ENCODE measurements at regions not wholly inside any gene's neighbourhood (a gene's known extent, or its start where the extent isn't known, plus 50 kb on each side); places are given as distances from the start of the nearest gene placed in this dataset.
A peak's percentile ranks its signal among the peaks of the same experiment; 100 is the strongest.

DNA sequence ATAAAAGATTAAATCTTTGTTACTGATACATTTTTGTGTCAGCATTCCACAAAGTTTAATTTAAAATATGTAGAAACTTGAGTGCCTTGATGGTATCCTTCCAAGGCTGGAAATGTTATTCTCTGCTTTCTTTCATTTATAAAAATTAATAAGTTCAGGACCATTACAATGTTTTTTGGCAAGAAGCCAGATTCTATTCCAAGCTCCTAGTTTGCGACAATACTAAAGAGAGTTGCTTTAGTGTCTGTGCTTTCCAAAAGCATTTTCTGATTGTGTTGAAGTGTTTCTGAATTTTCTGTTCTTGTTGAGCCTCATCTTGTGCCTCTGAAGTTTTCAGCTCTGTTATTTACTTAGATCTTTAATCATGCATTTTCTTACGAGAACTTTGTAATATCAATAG is 516.2 kb downstream of the KCTD8 start:
- FAIRE-seq (no peak), ATAC-seq (no peak), DNase-seq (ENCODE audit: low spot score) (no peak)
- 28% methylated on average over 2 of the region's 2 CpGs for WGBS (ENCODE audit: low lambda C conversion rate)
- Histone ChIP-seq H2AFZ (ENCODE audit: low read length) (no peak overlapping the region), H3K27me3 (ENCODE audit: control insufficient read depth in 1 of 2, insufficient read depth in 2 of 2, low read length in 2 of 2) (no peaks in the 10 kb centered on the region), H3K4me2 (ENCODE audit: low read depth, low read length) (no peak overlapping the region), H3K36me3 (replicated peaks in 1 of 2; ENCODE audit: control insufficient read depth in 1 of 2, insufficient read depth in 2 of 2, low read length in 2 of 2) (no peaks in the 10 kb centered on the region), H4K20me1 (ENCODE audit: insufficient read depth, low read length) (no peaks in the 10 kb centered on the region), H3K27ac (ENCODE audit: extremely low read length, insufficient read depth, low read length) (no peak overlapping the region), H3K9me3 (ENCODE audit: low read length) (no peaks in the 10 kb centered on the region), H3K9ac (ENCODE audit: insufficient read depth, low read depth, low read length) (no peak overlapping the region), H3K79me2 (ENCODE audit: insufficient read depth, low read length) (no peaks in the 10 kb centered on the region), H3K4me3 (replicated peaks in 1 of 3; ENCODE audit: insufficient read depth in 1 of 3, low read depth in 2 of 3, low read length in 3 of 3) (no peak overlapping the region), H3K4me1 (ENCODE audit: insufficient read depth, low read length) (no peaks in the 10 kb centered on the region)
- peak; percentile 60; the same call in 1 of the 2 replicates for TF ChIP-seq LCORL (IDR thresholded peaks at IDR 0.05)
- no peak for TF ChIP-seq LCORL (CRISPR knock-in tag; IDR thresholded peaks at IDR 0.05)
- no peak for TF ChIP-seq BRCA1 (CRISPR knock-in tag; IDR thresholded peaks at IDR 0.05)
- BruUV-seq (replicated peaks): no TSS peak
- in situ Hi-C loops (cut with HindIII; ENCODE audit: extremely low pct_ligation_motif_present, low pct_unique_long_range_greater_than_20kb): no loop called here
- intact Hi-C loops (cut with micrococcal nuclease; ENCODE audit: unreplicated experiment): no loop called here
- ChIA-PET POLR2A (no interaction called here), CTCF (ENCODE audit: low intra/inter-chr PET ratio, low total read pairs) (no interaction called here)

DNA sequence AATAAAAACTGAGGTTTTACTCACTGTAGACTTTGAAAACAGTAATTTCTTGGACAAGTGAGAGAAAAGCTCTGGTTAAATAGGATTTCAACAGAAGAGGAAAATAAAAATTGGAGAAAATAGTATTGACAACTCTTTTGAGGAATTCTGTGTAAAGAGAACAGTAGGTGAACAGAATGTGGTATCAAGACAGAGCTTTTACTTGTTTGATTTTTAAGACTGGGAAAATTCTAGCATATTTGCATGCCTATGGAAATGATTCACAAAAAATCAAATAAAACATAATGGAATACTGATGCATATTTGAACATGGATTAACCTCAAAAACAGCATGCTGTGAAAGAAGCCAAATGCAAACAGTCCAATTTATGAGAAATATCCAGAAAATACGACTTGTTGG is 504.6 kb downstream of the KCTD8 start:
- H4K20me1 ChIP-seq (ENCODE audit: insufficient read depth, low read length): no peaks in the 10 kb centered on the region
- no peaks in the 10 kb centered on the region for H3K4me1 ChIP-seq (ENCODE audit: insufficient read depth, low read length)
- intact Hi-C loops (cut with micrococcal nuclease; ENCODE audit: unreplicated experiment) (no loop called here), in situ Hi-C loops (cut with HindIII; ENCODE audit: extremely low pct_ligation_motif_present, low pct_unique_long_range_greater_than_20kb) (no loop called here)
- no TSS peak for BruUV-seq (replicated peaks)
- FAIRE-seq: no peak
- no peak overlapping the region for H3K27ac ChIP-seq (ENCODE audit: extremely low read length, insufficient read depth, low read length)
- TF ChIP-seq ZNF549 (CRISPR knock-in tag; IDR thresholded peaks at IDR 0.05) (no peak), ZNF879 (CRISPR knock-in tag; IDR thresholded peaks at IDR 0.05) (no peak), ZNF792 (CRISPR knock-in tag; IDR thresholded peaks at IDR 0.05) (no peak)
- TF ChIP-seq, protein P1, sequence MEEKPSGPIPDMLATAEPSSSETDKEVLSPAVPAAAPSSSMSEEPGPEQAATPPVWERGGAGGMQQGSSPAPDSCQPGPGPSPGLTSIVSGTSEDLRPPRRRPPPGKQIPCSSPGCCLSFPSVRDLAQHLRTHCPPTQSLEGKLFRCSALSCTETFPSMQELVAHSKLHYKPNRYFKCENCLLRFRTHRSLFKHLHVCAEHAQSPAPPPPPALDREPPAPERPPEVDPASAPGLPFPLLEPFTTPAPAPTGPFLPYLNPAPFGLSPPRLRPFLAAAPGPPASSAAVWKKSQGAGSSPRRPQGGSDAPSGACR (CRISPR knock-in tag; IDR thresholded peaks at IDR 0.05): no peak
- 0 out of 2 replicates have a peak, but pooled peaks cover 8% of the 10 kb centered on the region for H3K9me3 ChIP-seq (ENCODE audit: low read length)
- H3K79me2 ChIP-seq (ENCODE audit: insufficient read depth, low read length): no peaks in the 10 kb centered on the region
- no peaks in the 10 kb centered on the region for H3K36me3 ChIP-seq (replicated peaks in 1 of 2; ENCODE audit: control insufficient read depth in 1 of 2, insufficient read depth in 2 of 2, low read length in 2 of 2)
- H3K9ac ChIP-seq (ENCODE audit: insufficient read depth, low read depth, low read length): no peak overlapping the region
- CTCF ChIA-PET (ENCODE audit: low intra/inter-chr PET ratio, low total read pairs): no interaction called here
- POLR2A ChIA-PET: no interaction called here
- no peak for ATAC-seq
- H3K4me3 ChIP-seq (replicated peaks in 1 of 3; ENCODE audit: insufficient read depth in 1 of 3, low read depth in 2 of 3, low read length in 3 of 3): no peak overlapping the region
- no peak for DNase-seq (ENCODE audit: low spot score)
- no peak overlapping the region for H3K4me2 ChIP-seq (ENCODE audit: low read depth, low read length)
- WGBS (ENCODE audit: low lambda C conversion rate): 0% methylated on average over 1 of the region's 1 CpG
- no peaks in the 10 kb centered on the region for H3K27me3 ChIP-seq (ENCODE audit: control insufficient read depth in 1 of 2, insufficient read depth in 2 of 2, low read length in 2 of 2)
- H2AFZ ChIP-seq (ENCODE audit: low read length): no peak overlapping the region

Data from HepG2 (cell line).